Ishikawa (cell line): ENCODE measurements at regions not wholly inside any gene's neighbourhood (a gene's known extent, or its start where the extent isn't known, plus 50 kb on each side); places are given as distances from the start of the nearest gene placed in this dataset.

Experiments used
- CEBPB ChIP-seq: IDR thresholded peaks from 2 replicates; pipeline ENCODE4 v1.6.1; 2012
- CREB1 ChIP-seq: IDR thresholded peaks from 2 replicates; pipeline ENCODE4 v1.6.1; 2012; ENCODE audit warnings: low read depth
- EGR1 ChIP-seq: IDR thresholded peaks from 2 replicates; pipeline ENCODE4 v1.6.1; 2012
- EP300 ChIP-seq: IDR thresholded peaks from 2 replicates; pipeline ENCODE4 v1.6.1; 2012; ENCODE audit warnings: borderline replicate concordance
- FOXM1 ChIP-seq: IDR thresholded peaks from 2 replicates; pipeline ENCODE4 v1.6.1; 2012; ENCODE audit warnings: low read depth, borderline replicate concordance
- MAX ChIP-seq: IDR thresholded peaks from 2 replicates; pipeline ENCODE4 v1.6.1; 2012
- NFIC ChIP-seq: IDR thresholded peaks from 2 replicates; pipeline ENCODE4 v1.6.1; 2012
- RAD21 ChIP-seq: IDR thresholded peaks from 2 replicates; pipeline ENCODE4 v1.6.1; 2012; ENCODE audit warnings: low read depth
- REST ChIP-seq: IDR thresholded peaks from 2 replicates; pipeline ENCODE4 v1.6.1; 2012; ENCODE audit warnings: low read depth, mild to moderate bottlenecking
- TAF1 ChIP-seq: IDR thresholded peaks from 2 replicates; pipeline ENCODE4 v1.6.1; 2012; ENCODE audit warnings: low read depth, mild to moderate bottlenecking
- TCF12 ChIP-seq: IDR thresholded peaks from 2 replicates; pipeline ENCODE4 v1.6.1; 2012; ENCODE audit warnings: low read depth
- TEAD4 ChIP-seq: IDR thresholded peaks from 2 replicates; pipeline ENCODE4 v1.6.1; 2012
- USF1 ChIP-seq: IDR thresholded peaks from 2 replicates; pipeline ENCODE4 v1.6.1; 2012
- YY1 ChIP-seq: IDR thresholded peaks from 2 replicates; pipeline ENCODE4 v1.6.1; 2012; ENCODE audit warnings: low read depth
- ZBTB7A ChIP-seq: IDR thresholded peaks from 2 replicates; pipeline ENCODE4 v1.6.1; 2012; ENCODE audit warnings: low read depth

- TF ChIP-seq RAD21 (no peak), CEBPB (no peak), TAF1 (no peak), REST (no peak), CREB1 (no peak), ZBTB7A (no peak), TCF12 (no peak), NFIC (no peak), USF1 (no peak), FOXM1 (no peak), TEAD4 (no peak), MAX (no peak), EGR1 (no peak), YY1 (no peak), EP300 (no peak)
These were observed 110.4 kb upstream of the SOX1 start for GRCh38 chr13:111956261-111957151.

- TF ChIP-seq MAX: no peak
- TF ChIP-seq CREB1: no peak
- no peak for TF ChIP-seq TEAD4
- TF ChIP-seq TCF12: no peak
- no peak for TF ChIP-seq EGR1
- no peak for TF ChIP-seq NFIC
- no peak for TF ChIP-seq YY1
- TF ChIP-seq RAD21: no peak
- no peak for TF ChIP-seq FOXM1
- TF ChIP-seq ZBTB7A: no peak
- TF ChIP-seq CEBPB: no peak
- TF ChIP-seq EP300: no peak
- TF ChIP-seq USF1: no peak
- no peak for TF ChIP-seq REST
These were observed 109.0 kb upstream of the SOX1 start for GRCh38 chr13:111957913-111958450.

GRCh38 chr13:111958612-111959395, 108.1 kb upstream of the SOX1 start:
- TF ChIP-seq CREB1 (no peak), EGR1 (no peak), MAX (no peak), REST (no peak), EP300 (no peak), TEAD4 (no peak), YY1 (no peak), RAD21 (no peak), FOXM1 (no peak), CEBPB (no peak), USF1 (no peak), TAF1 (no peak), ZBTB7A (no peak)
